Upper lobe of right lung (tissue), 1 donor: ENCODE measurements at regions not wholly inside any gene's neighbourhood (a gene's known extent, or its start where the extent isn't known, plus 50 kb on each side); places are given as distances from the start of the nearest gene placed in this dataset.

ENCODE experiments used
- ATAC-seq: fragments of 200-7000 bp; cut with Tn5 transposase; one replicate; pipeline ENCODE4 v1.9.1; 2020; ENCODE audit warnings: mild to moderate bottlenecking, moderate library complexity
- DNase-seq: peaks from one replicate; pipeline ENCODE4 v3.0.0-alpha.2; 2020
- H3K27ac ChIP-seq: fragments of 200-600 bp; one replicate; pipeline ENCODE4 v1.8.0; 2022
- H3K27me3 ChIP-seq: fragments of 200-600 bp; one replicate; pipeline ENCODE4 v1.8.0; 2022; ENCODE audit warnings: mild to moderate bottlenecking
- H3K36me3 ChIP-seq: fragments of 200-600 bp; one replicate; pipeline ENCODE4 v1.8.0; 2022
- H3K4me1 ChIP-seq: fragments of 200-600 bp; one replicate; pipeline ENCODE4 v1.8.0; 2022
- H3K4me3 ChIP-seq: fragments of 200-600 bp; one replicate; pipeline ENCODE4 v1.8.0; 2022; ENCODE audit warnings: mild to moderate bottlenecking
- H3K9me3 ChIP-seq: fragments of 200-600 bp; one replicate; pipeline ENCODE4 v1.8.0; 2022
- intact Hi-C: fragments of 100-400 bp; cut with DNase I; formaldehyde crosslinking; loops from one replicate; pipeline ENCODE4 v1.11.0; 2022
- TF ChIP-seq, protein P1 (sequence below): fragments of 200-600 bp; IDR thresholded peaks from one replicate; pipeline ENCODE4 v1.8.0; 2022; ENCODE audit warnings: antibody characterized with exemption
- donor health status: DM: no; HTN: yes; CAD: no; lungs with severe emphysema.

- Histone ChIP-seq H3K9me3 (no peaks in the 10 kb centered on the region), H3K4me3 (no peak overlapping the region), H3K27me3 (no peaks in the 10 kb centered on the region), H3K36me3 (no peaks in the 10 kb centered on the region), H3K27ac (no peak overlapping the region), H3K4me1 (peaks cover 6% of the 10 kb centered on the region)
- intact Hi-C loops = no loop called here
- TF ChIP-seq, protein P1, sequence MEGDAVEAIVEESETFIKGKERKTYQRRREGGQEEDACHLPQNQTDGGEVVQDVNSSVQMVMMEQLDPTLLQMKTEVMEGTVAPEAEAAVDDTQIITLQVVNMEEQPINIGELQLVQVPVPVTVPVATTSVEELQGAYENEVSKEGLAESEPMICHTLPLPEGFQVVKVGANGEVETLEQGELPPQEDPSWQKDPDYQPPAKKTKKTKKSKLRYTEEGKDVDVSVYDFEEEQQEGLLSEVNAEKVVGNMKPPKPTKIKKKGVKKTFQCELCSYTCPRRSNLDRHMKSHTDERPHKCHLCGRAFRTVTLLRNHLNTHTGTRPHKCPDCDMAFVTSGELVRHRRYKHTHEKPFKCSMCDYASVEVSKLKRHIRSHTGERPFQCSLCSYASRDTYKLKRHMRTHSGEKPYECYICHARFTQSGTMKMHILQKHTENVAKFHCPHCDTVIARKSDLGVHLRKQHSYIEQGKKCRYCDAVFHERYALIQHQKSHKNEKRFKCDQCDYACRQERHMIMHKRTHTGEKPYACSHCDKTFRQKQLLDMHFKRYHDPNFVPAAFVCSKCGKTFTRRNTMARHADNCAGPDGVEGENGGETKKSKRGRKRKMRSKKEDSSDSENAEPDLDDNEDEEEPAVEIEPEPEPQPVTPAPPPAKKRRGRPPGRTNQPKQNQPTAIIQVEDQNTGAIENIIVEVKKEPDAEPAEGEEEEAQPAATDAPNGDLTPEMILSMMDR = no peak
- ATAC-seq (no peak), DNase-seq (no peak)
These were observed 105.2 kb upstream of the UMPS start for GRCh38 chr3:124625074-124625473.

GRCh38 chr3:124627501-124627908 is 102.7 kb upstream of the UMPS start:
- intact Hi-C loops = no loop called here
- H3K4me1 ChIP-seq = no peaks in the 10 kb centered on the region
- no peak for DNase-seq
- TF ChIP-seq, protein P1 = no peak
- no peak overlapping the region for H3K4me3 ChIP-seq
- peak; percentile 77 for ATAC-seq
- no peaks in the 10 kb centered on the region for H3K9me3 ChIP-seq
- H3K27ac ChIP-seq = no peak overlapping the region
- H3K36me3 ChIP-seq = no peaks in the 10 kb centered on the region
- no peaks in the 10 kb centered on the region for H3K27me3 ChIP-seq

GRCh38 chr3:124628863-124629262 is 101.4 kb upstream of the UMPS start:
- Histone ChIP-seq H3K4me1 (no peaks in the 10 kb centered on the region), H3K4me3 (no peak overlapping the region), H3K36me3 (no peaks in the 10 kb centered on the region), H3K27ac (no peak overlapping the region), H3K27me3 (no peaks in the 10 kb centered on the region), H3K9me3 (no peaks in the 10 kb centered on the region)
- ATAC-seq (no peak), DNase-seq (no peak)
- intact Hi-C loops = no loop called here
- TF ChIP-seq, protein P1 = no peak

DNA sequence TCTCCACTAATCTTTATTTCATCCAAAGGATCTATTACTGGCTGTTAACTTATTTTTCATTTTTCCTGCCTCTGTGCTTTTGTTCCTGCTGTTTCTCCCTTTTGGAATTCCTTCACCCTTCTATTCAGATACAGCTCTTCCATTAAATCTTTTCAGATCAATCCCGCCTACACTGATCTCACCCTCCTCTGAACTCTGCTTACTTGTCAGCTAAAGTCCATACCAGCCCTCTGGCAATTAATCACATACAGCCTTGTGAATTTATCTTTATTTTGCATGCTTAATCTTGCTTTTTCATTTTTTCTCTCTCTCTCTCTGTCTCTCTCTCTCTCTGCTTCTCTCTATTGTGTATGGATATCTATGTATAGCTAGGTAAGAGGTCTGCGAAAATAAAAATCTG is 100.8 kb upstream of the UMPS start:
- Histone ChIP-seq H3K27me3 (no peaks in the 10 kb centered on the region), H3K9me3 (no peaks in the 10 kb centered on the region), H3K4me1 (no peaks in the 10 kb centered on the region), H3K27ac (no peak overlapping the region), H3K4me3 (no peak overlapping the region), H3K36me3 (no peaks in the 10 kb centered on the region)
- DNase-seq (no peak), ATAC-seq (no peak)
- intact Hi-C loops = no loop called here
- TF ChIP-seq, protein P1 = no peak

DNA sequence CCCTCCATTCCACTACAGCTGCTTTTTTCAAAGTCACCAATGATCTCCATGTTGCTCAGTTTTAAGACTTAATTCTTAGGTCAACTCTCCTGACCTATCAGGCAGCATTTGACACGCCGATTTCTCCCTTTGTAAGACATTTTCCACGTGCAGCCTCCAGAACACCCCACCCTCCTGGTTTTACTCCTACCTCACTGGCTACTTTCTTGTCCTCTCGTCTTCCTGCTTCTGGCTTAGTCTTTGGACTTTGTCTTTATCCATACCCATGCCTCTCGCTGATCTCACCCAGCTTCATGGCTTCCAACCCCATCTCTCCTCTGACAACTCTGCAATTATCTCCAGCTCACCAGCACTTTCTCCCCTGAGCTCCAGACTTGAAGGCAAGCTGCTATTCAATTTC is 99.3 kb upstream of the UMPS start:
- TF ChIP-seq, protein P1 = no peak
- DNase-seq (no peak), ATAC-seq (no peak)
- Histone ChIP-seq H3K36me3 (no peaks in the 10 kb centered on the region), H3K4me1 (no peaks in the 10 kb centered on the region), H3K27me3 (no peaks in the 10 kb centered on the region), H3K27ac (no peak overlapping the region), H3K4me3 (no peak overlapping the region), H3K9me3 (no peaks in the 10 kb centered on the region)
- intact Hi-C loops = no loop called here

DNA sequence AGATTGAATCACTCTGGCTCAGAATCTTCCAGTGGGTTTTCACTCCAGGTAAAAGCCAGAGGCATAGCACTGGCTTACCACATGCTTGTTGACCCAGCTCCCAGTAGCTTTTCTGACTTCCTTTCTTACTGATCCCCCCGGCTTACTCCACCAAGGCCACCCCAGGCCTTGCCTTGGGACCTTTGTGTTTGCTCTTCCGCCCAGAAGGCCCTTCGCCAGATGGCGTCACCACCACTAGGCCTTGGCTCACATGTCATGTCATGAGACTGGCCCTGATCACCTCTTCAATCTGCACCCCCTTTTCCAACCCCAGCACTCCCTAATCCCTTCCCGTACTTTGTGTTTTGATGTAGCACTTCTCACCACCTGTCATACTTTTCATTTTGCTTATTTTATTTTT is 98.5 kb upstream of the UMPS start:
- intact Hi-C loops = no loop called here
- Histone ChIP-seq H3K9me3 (no peaks in the 10 kb centered on the region), H3K4me1 (no peaks in the 10 kb centered on the region)

More for the DNA sequence above, 98.5 kb upstream of the UMPS start:
- no peak for ATAC-seq
- DNase-seq = no peak
- Histone ChIP-seq H3K27me3 (no peaks in the 10 kb centered on the region), H3K36me3 (no peaks in the 10 kb centered on the region), H3K4me3 (no peak overlapping the region), H3K27ac (no peak overlapping the region)
- TF ChIP-seq, protein P1 = no peak
